ENCODE measurements at regions not wholly inside any gene's neighbourhood (a gene's known extent, or its start where the extent isn't known, plus 50 kb on each side); places are given as distances from the start of the nearest gene placed in this dataset.

GRCh38 chr15:95160316-95160715 lies 929.0 kb downstream of the MCTP2 start:
- DNase-seq = no peak

GRCh38 chr15:95162069-95162468 lies 930.7 kb downstream of the MCTP2 start:
- no peak for DNase-seq

GRCh38 chr15:95162531-95162930 lies 931.2 kb downstream of the MCTP2 start:
- no peak for DNase-seq

GRCh38 chr15:95162967-95163531 lies 931.7 kb downstream of the MCTP2 start:
- no peak for DNase-seq

- DNase-seq = no peak
Observed at GRCh38 chr15:95168152-95168551, 936.8 kb downstream of the MCTP2 start.

- DNase-seq = no peak
Observed at GRCh38 chr15:95168951-95169431, 937.6 kb downstream of the MCTP2 start.

GRCh38 chr15:95169541-95170459 lies 938.4 kb downstream of the MCTP2 start:
- DNase-seq = no peak

- no peak for DNase-seq
Observed at GRCh38 chr15:95170561-95171380, 939.4 kb downstream of the MCTP2 start.

- no peak for DNase-seq
Observed at GRCh38 chr15:95171564-95171963, 940.2 kb downstream of the MCTP2 start.

GRCh38 chr15:95174301-95175259 lies 943.2 kb downstream of the MCTP2 start:
- no peak for DNase-seq

GRCh38 chr15:95175914-95176658 lies 944.7 kb downstream of the MCTP2 start:
- DNase-seq = no peak

- no peak for DNase-seq
Observed at GRCh38 chr15:95176794-95177577, 945.6 kb downstream of the MCTP2 start.

- DNase-seq = no peak
Observed at GRCh38 chr15:95180530-95180929, 949.2 kb downstream of the MCTP2 start.

- no peak for DNase-seq
Observed at GRCh38 chr15:95182091-95182490, 950.7 kb downstream of the MCTP2 start.

GRCh38 chr15:95192923-95193322 lies 961.6 kb downstream of the MCTP2 start:
- no peak for DNase-seq

GRCh38 chr15:95194746-95195145 lies 963.4 kb downstream of the MCTP2 start:
- DNase-seq = no peak

- no peak for DNase-seq
Observed at GRCh38 chr15:95196176-95196915, 965.0 kb downstream of the MCTP2 start.

- DNase-seq = no peak
Observed at GRCh38 chr15:95202569-95203349, 971.4 kb downstream of the MCTP2 start.

- no peak for DNase-seq
Observed at GRCh38 chr15:95205077-95205476, 973.7 kb downstream of the MCTP2 start.

Measured in NCI-H2081 treated with DMSO at 0.1 percent for 48 hours (cell line).